PC-3 (cell line): ENCODE measurements at regions not wholly inside any gene's neighbourhood (a gene's known extent, or its start where the extent isn't known, plus 50 kb on each side); places are given as distances from the start of the nearest gene placed in this dataset.

ENCODE experiments used
- CTCF ChIP-seq: fragments of 300-600 bp; sonication (generic); conservative IDR thresholded peaks from 2 replicates; pipeline ENCODE4 v1.5.1; 2017; ENCODE audit warnings: antibody characterized with exemption, low read depth, mild to moderate bottlenecking, low read length
- EZH2 ChIP-seq: fragments of 300-600 bp; sonication (generic); IDR thresholded peaks from one replicate; pipeline ENCODE4 v1.6.1; 2017; ENCODE audit warnings: antibody characterized with exemption, mild to moderate bottlenecking, low read length; ENCODE audit not compliant: unreplicated experiment
- EZH2phosphoT487 ChIP-seq: fragments of 300-600 bp; sonication (generic); IDR thresholded peaks from 2 replicates; pipeline ENCODE4 v1.6.1; 2018; ENCODE audit warnings: mild to moderate bottlenecking, antibody characterized with exemption, low read length, borderline replicate concordance

- TF ChIP-seq CTCF (no peak), EZH2phosphoT487 (no peak), EZH2 (no peak)
These were observed 198.8 kb upstream of the DCAF8L1 start for GRCh38 chrX:28180096-28180495.
